HepG2 (cell line): ENCODE measurements at regions not wholly inside any gene's neighbourhood (a gene's known extent, or its start where the extent isn't known, plus 50 kb on each side); places are given as distances from the start of the nearest gene placed in this dataset.

Experiments
- ATF4 ChIP-seq, 2 experiments: fragments of 450-650 bp in 1 of 2; sonication (generic) in 1 of 2; formaldehyde crosslinking; IDR thresholded peaks; 2 replicates each; pipeline versions ENCODE4 v1.5.0 to v1.8.0; 2020 to 2022; ENCODE audit warnings: mild to moderate bottlenecking in 1 of 2, missing genetic modification reagents in 1 of 2
- GATAD1 ChIP-seq: IDR thresholded peaks from 2 replicates; pipeline ENCODE4 v1.6.1; 2016; ENCODE audit warnings: missing genetic modification reagents, missing compliant biosample characterization
- MXI1 ChIP-seq: IDR thresholded peaks from 3 replicates; pipeline ENCODE4 v1.6.1; 2012; ENCODE audit warnings: low read depth, low read length, inconsistent platforms, borderline replicate concordance
- NBN ChIP-seq: fragments of 450-650 bp; conservative IDR thresholded peaks from 2 replicates; pipeline ENCODE4 v1.6.1; 2017
- RFX3 ChIP-seq: IDR thresholded peaks from 2 replicates; pipeline ENCODE4 v1.6.1; 2016; ENCODE audit warnings: missing biosample characterization, missing genetic modification reagents
- TFAP4 ChIP-seq: sonication (generic); IDR thresholded peaks from 2 replicates; pipeline ENCODE4 v1.6.1; 2016; ENCODE audit warnings: low read depth, borderline replicate concordance
- ZNF296 ChIP-seq: sonication (generic); formaldehyde crosslinking; conservative IDR thresholded peaks from 2 replicates; pipeline ENCODE4 v1.5.0; 2020; ENCODE audit warnings: mild to moderate bottlenecking, missing genetic modification reagents
- ZNF362 ChIP-seq: sonication (generic); formaldehyde crosslinking; IDR thresholded peaks from 2 replicates; pipeline ENCODE4 v1.4.0; 2020; ENCODE audit warnings: missing genetic modification reagents, mild to moderate bottlenecking, borderline replicate concordance
- ZNF367 ChIP-seq: sonication (generic); formaldehyde crosslinking; IDR thresholded peaks from 2 replicates; pipeline ENCODE4 v1.4.0; 2020; ENCODE audit warnings: missing genetic modification reagents, borderline replicate concordance
- ZNF609 ChIP-seq: sonication (generic); formaldehyde crosslinking; IDR thresholded peaks from 2 replicates; pipeline ENCODE4 v1.4.0; 2020; ENCODE audit warnings: mild to moderate bottlenecking, missing genetic modification reagents, borderline replicate concordance
- ZNF775 ChIP-seq: sonication (generic); formaldehyde crosslinking; IDR thresholded peaks from 2 replicates; pipeline ENCODE4 v1.4.0; 2020; ENCODE audit warnings: missing genetic modification reagents, mild to moderate bottlenecking, moderate library complexity, borderline replicate concordance

GRCh38 chr17:27985736-27986399, 56.6 kb upstream of the NLK start (continued):
- no peak for TF ChIP-seq ZNF609 (CRISPR knock-in tag)
- TF ChIP-seq ATF4 (CRISPR knock-in tag; IDR thresholded peaks at IDR 0.05): no peak
- no peak for TF ChIP-seq GATAD1 (CRISPR knock-in tag)
- TF ChIP-seq TFAP4: no peak
- no peak for TF ChIP-seq NBN
- no peak for TF ChIP-seq ZNF296 (CRISPR knock-in tag)
- TF ChIP-seq ZNF362: no peak
- TF ChIP-seq RFX3 (CRISPR knock-in tag): no peak
- TF ChIP-seq ZNF775: no peak
- no peak for TF ChIP-seq ZNF367 (CRISPR knock-in tag)
- no peak for TF ChIP-seq MXI1
- TF ChIP-seq, all 625 proteins: peak for 0
